ENCODE measurements at regions not wholly inside any gene's neighbourhood (a gene's known extent, or its start where the extent isn't known, plus 50 kb on each side); places are given as distances from the start of the nearest gene placed in this dataset.

DNA sequence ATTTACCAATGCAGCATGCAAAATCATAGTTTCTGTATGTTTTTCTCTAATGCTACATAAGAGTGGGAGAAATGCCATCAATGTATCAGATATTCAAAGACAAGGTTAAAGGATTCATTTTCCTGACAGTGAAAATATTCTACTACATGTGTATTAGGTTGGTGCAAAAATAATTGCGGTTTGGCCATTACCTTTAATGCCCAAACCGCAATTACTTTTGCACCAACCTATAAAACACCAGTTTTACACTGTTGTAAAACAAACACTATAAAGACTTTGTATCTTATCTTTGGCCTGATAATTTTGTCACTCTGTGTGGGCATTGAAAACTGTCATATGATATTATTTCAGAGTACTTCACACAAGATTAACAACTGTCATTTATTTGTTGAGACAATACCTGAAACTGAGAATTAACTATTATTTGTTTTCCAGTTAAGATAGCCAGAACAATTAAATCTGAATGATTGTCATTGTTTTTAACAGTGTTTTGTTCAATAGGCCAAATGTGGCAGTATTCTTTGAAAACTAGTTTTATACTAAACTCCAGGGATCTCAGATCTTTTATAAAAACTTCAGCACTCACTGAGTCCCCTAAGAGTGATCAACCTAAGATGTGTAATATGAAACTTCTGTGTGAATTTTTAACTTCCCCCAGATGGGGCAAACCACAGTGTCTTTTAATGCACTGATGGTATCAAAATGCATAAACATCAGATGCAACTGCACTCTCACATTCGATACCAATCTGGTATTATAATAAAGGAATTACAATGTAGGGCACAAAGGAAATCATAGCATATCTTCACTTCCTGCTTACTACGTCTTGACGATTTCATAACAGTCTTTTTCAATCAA is 53.8 kb upstream of the FBN2 start:
- no peak for DNase-seq

- no peak for DNase-seq
Observed at GRCh38 chr5:128596071-128596470, 58.0 kb upstream of the FBN2 start.

DNA sequence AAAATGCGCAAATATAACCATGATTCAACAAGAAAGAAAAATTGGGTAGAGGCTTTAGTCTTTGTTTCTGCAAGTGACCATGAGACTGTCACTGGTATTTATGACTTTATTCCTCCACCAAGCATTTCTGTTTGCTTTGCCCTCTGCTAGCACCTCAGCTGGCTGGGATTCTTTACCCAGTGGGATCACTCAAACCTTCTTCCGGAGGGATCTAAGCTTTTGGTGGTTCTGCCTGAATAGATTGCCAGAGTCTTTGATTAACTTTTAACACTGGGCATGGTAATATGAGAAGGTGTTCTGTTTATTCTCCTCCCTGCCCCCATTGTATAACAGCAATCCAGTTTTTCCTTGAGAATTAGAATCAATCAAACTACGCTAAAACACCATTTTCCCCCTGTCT is 59.1 kb upstream of the FBN2 start:
- no peak for DNase-seq

DNA sequence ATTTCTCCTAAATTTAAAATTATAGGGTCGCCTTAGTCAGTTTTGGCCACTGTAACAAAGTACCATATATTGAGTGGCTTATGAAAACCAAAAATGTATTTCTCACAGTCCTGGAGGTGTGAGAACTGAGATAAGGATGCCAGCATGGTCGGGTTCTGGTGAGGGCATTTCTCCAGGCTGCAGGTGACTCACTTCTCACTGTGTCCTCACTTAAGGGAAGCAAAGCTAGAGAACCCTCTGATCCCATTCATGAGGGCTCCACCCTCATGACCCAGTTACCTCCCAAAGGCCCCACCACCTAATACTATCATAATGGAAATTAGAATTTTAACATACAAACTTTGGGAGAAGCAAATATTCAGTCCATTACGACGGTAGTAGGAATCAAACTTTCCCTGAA is 75.1 kb upstream of the FBN2 start:
- no peak for DNase-seq

DNA sequence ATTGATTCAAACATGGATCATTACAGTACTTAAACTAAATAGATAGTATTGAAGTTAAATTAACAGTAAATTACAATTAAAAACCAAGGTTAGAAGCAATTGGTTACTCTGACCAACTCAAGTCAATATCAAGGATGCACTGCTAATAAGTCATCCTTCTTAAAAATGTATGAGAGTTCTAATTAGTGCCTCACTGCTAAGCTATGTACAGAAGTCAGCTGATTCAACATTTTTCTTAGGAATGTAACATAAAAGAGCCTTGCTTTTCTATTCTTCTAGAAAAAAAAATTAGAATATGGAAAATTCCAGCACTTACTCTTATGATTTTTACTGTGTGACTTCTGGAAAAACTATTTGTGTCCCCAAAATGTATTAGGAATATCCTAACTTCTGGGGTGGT is 75.7 kb upstream of the FBN2 start:
- no peak for DNase-seq

DNA sequence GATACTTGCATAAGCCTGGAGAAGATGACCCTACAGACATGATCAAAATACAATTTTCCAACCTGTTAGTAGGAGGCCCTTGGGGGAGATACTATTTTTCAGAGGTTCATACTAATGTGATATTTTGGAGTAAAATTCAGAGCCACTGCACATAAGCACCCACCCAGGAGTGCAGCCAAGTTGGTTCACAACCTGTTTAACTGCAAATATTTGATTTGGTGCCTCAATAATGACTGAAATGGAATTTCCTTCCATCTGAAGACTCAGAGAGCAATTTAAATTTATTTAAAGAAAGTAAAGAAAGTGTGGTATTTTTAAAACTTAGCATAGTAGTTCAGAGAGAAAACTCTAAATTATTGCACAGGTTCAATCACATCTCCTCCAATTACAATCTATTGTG is 77.5 kb upstream of the FBN2 start:
- no peak for DNase-seq

DNA sequence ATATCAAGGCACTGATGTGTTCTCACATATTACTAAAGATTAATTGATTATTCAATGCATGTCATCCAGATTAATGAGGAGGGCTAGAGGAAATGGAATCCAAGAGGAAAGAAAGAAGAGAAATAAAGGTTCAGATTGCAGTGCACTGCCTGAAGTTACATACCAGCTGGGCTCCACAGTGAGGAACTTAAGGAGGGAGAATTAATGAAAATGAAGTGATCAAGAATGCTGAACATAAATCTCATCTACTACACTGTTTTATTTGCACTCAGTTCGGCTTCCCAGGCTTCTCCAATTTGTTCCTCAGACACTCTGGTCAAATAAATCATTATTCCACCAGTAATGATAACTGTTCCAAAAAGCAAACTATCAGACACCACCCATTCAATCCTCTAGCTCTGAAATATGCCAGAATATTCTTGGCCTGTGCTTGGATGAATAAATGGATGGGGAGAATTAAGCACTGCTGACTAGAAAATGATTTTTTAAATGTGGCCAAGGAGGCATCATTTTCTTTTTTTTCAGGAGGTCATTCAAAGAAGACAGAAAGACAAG is 88.6 kb upstream of the FBN2 start:
- DNase-seq: no peak

DNA sequence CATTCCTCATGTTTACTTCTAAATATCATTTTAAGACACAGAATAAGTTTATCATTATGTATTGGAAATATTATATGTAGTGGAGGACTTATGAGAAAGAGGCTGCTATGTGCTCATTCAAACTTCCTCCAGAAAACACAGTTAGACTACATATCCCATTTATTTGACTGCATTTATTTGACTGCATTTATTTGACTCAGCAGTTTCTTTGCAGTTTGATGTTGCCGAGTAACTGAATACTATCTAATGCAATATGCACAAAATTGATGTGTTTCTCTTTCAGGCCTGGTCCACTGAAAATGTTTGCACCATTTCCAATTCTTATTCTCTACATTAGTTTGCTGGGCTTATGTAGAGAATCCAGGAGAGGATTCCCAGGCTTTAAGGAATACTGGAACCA is 89.9 kb upstream of the FBN2 start:
- DNase-seq: no peak

GRCh38 chr5:128629157-128629556 is 91.1 kb upstream of the FBN2 start:
- DNase-seq: no peak

GRCh38 chr5:128630121-128630520 is 92.1 kb upstream of the FBN2 start:
- DNase-seq: no peak

DNA sequence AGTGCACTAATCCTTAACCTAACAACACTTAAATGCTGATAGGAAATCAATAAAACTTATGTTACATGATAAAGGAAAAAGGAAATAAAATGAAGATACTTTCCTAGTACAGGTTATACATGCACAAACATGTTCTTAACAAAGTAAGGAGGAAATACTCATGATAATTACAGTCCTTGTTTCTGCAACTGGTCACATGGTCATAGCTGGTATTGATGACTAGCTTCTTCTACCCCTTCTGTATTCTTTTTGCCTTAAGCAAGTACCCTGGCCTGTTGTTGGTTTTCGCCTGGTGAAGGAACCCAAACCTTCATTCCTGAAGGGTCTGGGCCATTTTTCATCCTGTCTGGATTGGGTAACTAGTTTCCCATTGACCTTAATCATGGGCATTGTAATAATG is 93.7 kb upstream of the FBN2 start:
- DNase-seq: no peak

GRCh38 chr5:128632264-128632663 is 94.2 kb upstream of the FBN2 start:
- DNase-seq: no peak

DNA sequence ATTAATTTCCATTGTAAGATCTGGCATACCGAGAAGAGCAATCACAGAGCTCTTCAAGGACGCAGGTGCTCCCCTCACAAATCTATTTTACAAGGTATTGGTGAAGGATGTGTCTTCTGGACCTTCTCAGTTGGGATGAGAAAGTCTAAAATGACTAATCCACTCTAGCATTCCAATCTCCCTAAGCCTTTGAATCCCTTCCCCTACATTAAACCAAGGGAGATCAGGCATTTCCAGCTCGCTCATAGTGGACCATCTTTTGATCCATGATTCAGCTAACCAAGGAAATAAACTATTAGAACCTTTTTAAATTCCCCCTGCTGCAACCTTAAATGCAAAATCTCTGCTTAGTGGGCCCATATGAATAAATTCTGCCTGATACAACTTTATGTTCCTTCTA is 95.9 kb upstream of the FBN2 start:
- DNase-seq: no peak

DNA sequence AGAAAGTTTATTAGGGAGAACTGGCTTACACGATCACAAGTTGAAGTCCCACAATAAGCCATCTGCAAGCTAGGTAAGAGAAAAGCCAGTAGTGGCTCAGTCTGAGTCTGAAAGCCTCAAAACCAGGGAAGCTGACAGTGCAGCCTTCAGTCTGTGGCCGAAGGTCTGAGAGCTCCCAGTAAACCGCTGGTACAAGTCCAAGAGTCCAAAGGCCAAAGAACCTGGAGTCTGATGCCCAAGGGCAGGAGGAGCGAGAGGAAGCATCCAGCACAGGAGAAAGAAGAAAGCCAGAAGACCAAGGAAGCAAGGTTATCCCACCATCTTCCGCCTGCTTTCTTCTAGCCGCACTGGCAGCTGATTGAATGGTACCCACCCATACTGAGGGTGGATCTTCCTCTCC is 97.3 kb upstream of the FBN2 start:
- DNase-seq: no peak

DNA sequence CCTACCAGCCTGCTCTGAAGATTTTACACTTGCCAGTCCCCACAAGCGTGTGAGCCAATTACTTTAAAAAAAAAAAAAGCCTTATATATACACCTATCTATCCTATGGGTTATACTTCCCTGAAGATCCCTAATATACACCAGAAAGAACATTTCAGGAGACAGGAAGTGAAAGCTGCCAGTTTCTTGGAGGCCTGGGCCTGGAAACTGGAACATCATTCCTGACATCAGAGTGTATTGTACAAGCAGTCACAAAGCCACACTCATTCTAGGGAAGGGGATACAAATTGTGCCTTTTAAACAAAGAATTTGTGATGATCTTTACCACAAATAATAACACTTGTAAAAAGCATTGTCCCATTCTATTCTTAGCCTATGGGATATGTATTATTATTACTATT is 98.3 kb upstream of the FBN2 start:
- DNase-seq: no peak

GRCh38 chr5:128637031-128637430 is 99.0 kb upstream of the FBN2 start:
- DNase-seq: no peak

- no peak for DNase-seq
Observed at GRCh38 chr5:128641861-128642260, 103.8 kb upstream of the FBN2 start.

DNA sequence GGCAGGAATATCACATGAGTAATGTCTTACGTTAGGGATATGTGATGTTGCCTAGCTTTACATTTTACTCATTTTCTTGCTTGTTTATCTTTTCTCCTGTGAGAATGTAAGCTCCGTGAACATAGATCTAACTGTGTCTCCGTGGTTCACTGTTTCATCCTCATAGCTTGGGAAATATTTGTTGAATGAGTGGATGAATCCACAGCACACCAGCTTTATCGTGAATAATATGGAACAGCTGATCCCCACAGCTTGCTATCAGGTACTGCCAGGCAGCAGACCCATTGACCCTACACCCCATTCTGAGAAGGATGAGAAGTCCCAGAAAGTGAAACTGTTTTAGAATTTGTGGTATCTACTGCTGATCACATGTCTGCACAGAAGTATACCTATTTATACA is 106.8 kb upstream of the FBN2 start:
- DNase-seq: no peak

GRCh38 chr5:128645581-128645980 is 107.5 kb upstream of the FBN2 start:
- no peak for DNase-seq

GRCh38 chr5:128646176-128646575 is 108.1 kb upstream of the FBN2 start:
- no peak for DNase-seq

- no peak for DNase-seq
Observed at GRCh38 chr5:128649192-128649591, 111.1 kb upstream of the FBN2 start.

- DNase-seq: no peak
Observed at GRCh38 chr5:128662997-128663396, 125.0 kb upstream of the FBN2 start.

DNA sequence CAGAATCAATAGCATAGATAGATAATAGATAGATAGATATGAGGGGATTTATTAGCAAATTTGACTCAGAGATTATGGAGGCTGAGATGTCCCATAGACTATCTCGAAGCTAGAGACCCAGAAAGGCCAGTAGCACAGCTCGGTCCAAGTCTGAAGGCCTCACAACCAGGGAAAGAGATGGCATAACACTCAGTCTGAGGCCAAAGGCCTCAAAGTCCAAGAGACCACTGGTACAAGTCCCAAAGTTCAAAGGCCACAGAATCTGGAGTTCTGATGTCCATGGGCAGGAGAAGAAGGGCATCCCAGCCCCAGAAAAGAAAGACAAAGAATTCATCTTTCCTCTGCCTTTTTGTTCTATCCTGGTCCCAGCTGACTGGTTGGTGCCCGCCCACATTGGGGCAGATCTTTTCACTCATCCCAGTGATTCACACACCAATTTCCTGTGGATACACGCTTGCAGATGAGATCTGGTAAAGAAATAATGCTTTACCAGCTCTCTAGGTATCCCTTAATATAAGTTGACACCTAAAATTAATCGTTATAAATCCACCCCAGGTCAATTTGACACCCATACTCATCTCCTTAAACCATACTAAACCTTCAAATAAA is 127.8 kb upstream of the FBN2 start:
- DNase-seq: no peak

DNA sequence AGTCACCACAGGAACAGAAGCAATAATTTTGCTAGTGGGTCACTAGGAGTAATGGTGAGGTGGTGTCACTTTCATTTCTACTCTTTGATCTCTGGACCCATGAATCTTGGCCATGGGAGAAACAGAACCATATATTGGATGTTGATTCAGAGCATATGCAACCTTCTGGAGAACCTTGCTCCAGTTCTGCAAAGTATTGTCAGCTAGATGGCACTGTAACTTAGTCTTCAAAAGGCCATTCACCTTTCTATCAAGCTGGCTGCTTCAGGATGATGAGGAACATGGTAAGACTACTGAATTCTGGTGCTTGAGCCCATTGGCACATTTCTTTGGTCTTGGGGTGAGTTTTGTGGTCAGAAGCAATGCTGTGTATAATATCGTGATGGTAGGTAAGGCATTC is 129.1 kb upstream of the FBN2 start:
- no peak for DNase-seq

DNA sequence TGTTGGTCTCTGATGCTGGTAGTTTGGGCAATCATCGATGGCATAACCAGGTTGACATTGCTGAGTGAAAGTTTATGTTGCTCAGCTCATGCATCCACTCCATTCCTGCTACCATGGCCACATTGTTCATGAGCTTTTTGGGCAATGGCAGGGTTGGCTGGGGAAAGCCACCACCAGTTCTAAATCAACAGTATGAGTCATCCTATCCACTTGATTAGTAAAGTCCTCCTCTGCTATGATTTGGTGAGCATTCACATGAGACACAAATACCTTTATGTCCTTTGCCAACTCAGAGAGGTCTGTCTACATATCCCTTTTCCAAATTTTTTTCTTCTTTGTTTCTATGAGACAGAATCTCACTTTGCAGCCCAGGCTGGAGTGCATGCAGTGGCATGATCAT is 129.7 kb upstream of the FBN2 start:
- DNase-seq: no peak
